HL-60/S4 treated with phorbol 12-myristate 13-acetate at 8.2 ng/mL for 4 days and 3 days (cell line): ENCODE measurements at regions not wholly inside any gene's neighbourhood (a gene's known extent, or its start where the extent isn't known, plus 50 kb on each side); places are given as distances from the start of the nearest gene placed in this dataset.
"Not testable (repeated sequence)": the region's sequence is repeated elsewhere in the genome, so short reads cannot be mapped to it uniquely, and the experiment has no call there.

Experiments used
- in situ Hi-C: fragments of 300-500 bp; cut with MboI; formaldehyde crosslinking; loops from 2 replicates; pipeline ENCODE4 v1.15.0; 2022; ENCODE audit warnings: low sequenced_read_pairs

DNA sequence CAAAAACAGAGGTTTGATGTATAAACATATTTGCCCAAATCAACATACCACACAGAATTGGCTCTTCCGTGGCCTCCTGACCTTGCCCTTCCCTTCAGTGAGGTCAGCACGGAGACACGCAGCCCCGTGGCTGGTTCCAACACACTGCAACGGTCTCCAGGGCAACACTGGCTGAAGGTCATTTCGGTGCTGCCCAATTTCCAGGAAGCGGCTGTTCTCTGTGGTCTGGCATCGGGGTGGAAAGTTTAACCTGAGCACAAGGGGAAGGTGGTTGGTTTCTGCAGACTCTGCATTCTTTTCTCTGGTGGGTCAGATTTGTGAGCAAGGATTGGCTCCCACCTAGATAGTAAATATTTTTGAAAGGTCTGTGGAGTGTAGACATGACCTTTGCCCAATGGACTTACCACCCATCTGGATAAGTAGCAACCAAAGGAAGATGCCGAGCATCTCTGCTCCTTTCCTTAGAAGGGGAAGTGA, 177.6 kb upstream of the PHACTR1 start:
- in situ Hi-C loops: no loop called here

DNA sequence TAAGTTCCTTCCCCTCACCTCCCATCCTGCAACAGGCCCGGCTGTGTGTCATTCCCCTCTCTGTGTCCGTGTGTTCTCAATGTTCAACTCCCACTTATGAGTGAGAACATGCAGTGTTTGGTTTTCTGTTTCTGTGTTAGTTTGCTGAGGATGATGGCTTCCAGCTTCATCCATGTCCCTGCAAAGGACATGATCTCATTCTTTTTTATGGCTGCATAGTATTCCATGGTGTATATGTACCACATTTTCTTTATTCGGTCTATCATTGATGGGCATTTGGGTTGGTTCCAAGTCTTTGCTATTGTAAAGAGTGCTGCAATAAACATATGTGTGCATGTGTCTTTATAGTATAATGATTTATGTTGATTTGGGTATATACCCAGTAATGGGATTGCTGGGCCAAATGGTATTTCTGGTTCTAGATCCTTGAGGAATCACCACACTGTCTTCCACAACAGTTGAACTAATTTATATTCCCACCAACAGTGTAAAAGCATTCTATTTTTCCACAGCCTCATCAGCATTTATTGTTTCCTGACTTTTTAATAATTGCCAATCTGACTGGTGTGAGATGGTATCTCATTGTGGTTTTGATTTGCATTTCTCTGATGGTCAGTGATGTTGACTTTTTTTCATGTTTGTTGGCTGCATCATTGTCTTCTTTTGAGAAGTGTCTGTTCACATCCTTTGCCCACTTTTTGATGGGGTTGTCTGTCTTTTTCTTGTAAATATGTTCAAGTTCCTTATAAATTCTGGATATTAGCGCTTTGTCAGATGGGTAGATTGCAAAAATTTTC, 174.1 kb upstream of the PHACTR1 start:
- in situ Hi-C loops: not testable (repeated sequence)

DNA sequence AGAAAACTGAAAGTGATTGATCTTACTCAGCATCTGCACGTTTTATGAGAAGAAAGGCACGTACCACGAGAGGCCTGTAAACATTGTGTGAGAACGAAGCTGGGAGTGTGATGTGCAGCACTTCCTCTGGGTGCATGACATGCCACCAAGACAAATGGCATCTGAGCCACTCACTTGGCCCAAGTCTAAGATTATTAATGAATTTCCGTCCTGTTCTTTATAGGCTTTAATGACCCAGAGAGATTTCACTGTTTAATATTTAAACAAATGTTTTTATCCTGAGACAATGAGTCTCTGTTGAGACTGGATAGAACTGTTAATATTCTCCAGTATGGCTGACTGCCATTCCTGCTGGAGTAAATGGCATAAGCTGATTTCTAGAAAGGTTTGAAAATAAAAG, 172.6 kb upstream of the PHACTR1 start:
- in situ Hi-C loops: no loop called here

DNA sequence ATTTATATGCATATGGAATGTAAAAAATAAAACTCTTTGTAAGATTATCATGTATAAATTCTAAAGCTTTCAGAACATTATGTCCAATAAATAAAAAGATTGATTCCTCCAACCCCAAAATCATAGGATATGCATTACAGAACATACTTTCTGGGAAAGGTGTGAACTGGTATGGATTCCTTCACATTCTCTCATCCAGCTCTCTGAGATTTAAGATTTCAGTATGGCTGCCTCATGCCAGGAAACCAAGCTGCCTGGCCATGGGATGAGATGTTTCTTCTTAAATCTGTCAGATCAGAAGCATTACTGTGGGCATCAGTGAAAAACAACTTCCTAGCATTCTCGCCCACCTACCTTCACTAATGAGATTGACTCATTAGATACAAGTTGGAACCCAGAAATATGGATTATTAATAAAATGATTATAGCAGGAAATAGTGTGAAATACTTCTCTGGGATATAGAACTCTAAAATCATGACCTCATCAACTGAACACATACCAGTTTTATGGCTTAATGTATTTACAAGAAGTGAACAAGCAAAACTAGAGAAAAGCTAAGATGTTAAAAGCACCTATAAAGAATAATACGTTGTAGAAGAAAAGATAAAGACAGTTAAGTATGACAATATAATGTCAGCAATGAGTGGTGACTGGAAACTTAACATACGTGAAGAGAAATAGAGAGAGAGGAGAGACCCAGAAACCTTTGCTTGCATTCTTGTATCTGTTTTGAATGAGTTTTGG, 171.6 kb upstream of the PHACTR1 start:
- in situ Hi-C loops: no loop called here

DNA sequence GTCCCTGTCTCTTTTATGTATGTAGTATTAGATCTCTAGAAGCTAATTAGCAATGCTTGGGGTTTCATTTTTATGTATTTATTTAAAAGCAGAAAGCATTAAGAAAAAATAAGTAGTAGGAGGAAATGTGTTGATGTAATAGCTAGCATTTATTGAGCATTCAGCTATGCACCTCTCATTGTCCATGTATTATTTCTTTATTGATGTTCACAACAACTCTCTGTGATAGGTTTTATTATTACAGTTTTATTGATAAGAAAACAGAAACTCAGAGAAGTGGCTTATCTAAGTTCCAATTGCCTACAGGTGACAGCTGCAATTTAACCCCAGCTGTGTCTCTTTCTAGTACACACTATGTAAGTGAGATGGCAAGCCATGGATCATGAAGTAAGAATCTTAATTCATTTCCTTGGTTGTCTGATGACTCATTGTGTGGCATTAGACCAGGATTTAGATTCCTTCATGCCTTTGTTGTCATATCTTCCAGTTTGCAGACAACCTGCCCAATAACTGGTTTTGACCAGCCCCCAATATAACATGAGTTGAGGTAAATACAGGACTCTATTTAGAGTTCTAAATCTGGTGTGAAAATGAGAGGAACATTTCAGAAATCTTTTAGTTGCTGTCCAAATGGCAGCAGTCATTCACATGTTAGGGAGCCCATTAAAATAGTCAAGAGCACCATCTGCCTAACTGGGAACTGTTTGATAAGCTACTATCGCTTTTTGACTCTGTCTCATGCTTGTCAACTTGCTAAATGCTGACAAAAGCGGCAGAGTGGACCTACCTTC, 170.8 kb upstream of the PHACTR1 start:
- in situ Hi-C loops: no loop called here

DNA sequence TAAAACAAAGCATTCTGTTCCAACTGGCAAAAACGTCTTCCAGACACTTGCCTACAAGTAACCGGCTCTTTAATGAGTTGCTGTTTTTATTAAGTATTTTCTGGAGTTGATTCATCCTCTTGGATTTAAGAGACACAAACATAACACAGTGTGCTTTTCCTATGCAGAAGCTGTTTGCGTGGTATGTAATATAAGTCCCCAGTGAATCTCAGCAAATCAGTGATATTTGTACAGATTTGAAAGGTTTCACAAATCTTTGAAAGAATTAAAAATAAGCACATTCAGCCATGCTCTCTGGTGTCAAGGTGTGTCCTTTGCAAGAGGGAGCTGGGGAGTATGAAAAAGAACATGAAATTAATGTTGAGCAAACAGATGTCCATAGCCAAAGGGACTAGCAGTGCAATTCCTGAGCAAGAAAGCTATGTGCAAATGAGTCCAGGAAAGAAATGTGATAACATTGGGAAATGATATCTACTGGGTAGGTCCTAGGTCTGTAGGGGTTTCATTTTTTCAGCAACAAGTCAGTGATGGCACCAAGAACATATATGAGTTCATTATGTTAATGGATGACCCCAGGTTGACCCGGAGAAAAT, 170.1 kb upstream of the PHACTR1 start:
- in situ Hi-C loops: no loop called here

DNA sequence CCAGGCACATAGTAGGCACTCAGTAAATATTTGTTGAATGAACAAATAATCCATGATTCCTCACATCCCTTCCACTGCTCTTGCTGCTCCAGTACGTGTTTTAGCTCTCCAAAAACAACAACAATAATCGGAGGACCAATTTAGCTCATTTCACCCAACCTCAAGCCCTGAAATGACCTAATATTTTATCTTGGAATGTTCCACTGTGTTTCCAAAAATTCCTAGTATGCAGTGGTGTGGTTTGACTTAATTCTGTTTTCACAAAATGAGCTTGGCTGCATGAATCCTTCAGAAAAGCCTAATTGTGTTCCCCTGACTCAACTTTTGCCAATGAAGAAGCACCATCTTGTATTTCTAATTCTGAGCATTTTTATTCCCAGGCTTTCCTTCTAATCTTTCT, 168.0 kb upstream of the PHACTR1 start:
- in situ Hi-C loops: no loop called here

DNA sequence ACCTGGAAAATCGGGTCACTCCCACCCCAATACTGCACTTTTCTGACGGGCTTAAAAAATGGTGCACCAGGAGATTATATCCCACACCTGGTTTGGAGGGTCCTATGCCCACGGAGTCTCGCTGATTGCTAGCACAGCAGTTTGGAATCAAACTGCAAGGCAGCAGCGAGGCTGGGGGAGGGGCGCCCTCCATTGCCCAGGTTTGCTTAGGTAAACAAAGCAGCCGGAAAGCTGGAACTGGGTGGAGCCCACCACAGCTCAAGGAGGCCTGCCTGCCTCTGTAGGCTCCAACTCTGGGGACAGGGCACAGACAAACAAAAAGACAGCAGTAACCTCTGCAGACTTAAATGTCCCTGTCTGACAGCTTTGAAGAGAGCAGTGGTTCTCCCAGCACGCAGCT, 167.1 kb upstream of the PHACTR1 start:
- in situ Hi-C loops: not testable (repeated sequence)

DNA sequence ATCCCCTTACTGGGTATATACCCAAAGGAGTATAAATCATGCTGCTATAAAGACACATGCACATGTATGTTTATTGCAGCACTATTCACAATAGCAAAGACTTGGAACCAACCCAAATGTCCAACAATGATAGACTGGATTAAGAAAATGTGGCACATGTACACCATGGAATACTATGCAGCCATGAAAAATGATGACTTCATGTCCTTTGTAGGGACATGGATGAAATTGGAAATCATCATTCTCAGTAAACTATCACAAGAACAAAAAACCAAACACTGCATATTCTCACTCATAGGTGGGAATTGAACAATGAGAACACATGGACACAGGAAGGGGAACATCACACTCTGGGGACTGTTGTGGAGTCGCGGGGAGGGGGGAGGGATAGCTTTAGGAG, 161.7 kb upstream of the PHACTR1 start:
- in situ Hi-C loops: not testable (repeated sequence)

DNA sequence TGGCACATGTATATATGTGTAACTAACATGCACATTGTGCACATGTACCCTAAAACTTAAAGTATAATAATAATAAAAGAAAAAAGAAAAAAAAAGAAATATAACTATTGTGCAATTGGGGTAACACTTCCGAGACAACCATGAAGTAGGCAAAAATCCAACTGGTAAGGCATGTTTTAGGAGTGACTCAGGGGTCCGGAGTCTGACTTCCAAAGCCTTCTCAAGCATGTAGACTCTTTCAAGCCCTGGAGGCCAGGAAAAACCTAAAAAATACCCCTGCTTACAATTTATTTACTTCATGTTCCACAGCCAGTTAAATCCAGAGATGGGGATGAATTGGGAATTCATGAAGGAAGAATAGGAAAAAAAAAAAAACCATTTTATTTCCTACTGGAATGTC, 161.3 kb upstream of the PHACTR1 start:
- in situ Hi-C loops: no loop called here

DNA sequence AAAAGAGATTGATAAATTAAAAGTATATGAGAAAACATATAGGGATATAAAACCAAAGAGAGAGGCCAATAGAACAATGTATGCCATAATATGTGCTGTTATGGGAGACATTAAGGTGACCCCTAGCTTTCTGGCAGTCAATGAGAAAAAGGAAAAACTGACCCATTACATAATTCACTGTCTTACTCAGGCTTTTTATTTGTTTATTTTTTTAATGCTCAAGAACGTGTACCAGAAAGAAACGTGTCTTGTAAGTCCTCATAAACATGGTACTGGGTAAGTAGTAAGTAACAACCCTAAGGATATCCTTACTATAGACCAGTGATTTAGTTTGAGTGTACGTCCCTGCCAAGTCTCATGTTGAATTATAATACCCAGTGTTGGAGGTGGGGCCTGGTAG, 160.8 kb upstream of the PHACTR1 start:
- in situ Hi-C loops: no loop called here

DNA sequence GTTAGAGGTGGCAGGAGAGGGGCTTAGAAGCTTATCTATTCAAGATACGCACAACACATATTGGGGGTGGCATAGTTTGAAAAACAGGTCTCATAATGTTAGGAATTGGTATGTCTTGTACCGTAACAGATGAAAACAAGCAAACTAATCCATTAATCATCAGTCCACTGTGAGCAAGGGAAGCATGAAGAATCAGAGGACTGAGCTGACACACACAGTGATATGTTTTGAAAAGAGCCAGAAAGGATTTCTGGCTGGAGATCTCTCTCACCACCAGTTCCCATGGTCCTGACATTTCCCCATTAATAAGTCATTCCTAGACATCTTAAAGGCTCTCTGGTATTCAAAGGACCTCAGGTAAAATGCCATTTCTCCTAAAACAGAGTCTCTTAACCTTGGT, 158.8 kb upstream of the PHACTR1 start:
- in situ Hi-C loops: no loop called here

DNA sequence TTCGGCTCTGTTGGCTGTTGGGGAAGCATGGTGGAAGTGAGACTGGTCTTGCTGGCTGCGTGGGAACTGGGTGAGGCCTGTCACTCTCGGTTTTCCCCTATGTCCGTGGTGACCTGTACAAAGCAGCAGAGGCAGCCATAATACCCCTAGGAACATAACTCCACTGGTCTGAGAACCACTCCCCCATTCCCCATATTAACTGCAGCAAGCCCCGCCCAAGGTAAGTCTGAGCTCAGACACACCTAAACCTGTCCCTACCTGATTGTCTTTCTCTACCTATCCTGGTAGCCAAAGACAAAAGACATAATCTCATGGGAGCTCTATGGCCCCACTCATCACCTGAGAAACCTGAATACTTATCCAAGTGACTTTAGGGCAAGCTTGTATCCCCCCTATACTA, 156.3 kb upstream of the PHACTR1 start:
- in situ Hi-C loops: no loop called here

DNA sequence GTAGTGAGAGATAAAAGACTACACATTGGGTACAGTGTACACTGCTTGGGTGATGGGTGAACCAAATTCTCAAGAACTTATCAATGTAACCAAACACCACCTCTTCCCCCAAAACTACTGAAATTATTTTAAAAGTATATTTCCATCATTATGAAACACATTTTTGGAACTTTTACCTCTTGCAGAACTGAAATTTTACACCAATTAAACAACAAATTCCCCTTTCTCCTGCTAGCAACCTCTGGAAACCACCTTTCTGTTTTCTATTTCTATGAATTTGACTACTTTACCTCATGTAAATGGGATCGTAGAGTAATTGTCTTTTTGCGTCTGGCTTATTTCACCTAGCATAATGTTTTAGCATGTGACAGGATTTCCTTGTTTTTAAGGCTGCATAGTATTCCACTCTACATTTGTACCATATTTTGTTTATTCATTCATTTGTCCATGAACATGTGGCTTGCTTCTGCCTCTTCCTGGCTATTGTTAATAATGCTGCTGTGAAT, 149.9 kb upstream of the PHACTR1 start:
- in situ Hi-C loops: no loop called here

DNA sequence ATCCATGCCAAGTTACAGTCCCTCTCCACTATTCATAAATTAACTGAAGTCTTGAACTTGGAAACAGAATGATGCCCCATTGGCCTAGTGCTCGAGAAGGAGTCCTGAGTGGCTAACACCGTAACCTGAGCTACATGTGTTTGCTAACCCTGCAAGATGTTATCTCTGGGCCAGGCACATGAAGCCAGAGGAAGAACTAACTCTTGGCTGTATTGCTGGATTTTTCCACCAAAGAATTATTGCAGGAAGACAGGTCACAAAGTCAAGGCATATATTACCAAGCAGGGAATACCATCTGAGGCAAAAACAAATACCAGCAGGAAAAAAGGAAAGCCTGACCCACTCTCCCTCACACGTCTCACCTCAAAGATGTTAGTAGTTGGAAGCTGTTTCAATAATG, 148.9 kb upstream of the PHACTR1 start:
- in situ Hi-C loops: no loop called here

DNA sequence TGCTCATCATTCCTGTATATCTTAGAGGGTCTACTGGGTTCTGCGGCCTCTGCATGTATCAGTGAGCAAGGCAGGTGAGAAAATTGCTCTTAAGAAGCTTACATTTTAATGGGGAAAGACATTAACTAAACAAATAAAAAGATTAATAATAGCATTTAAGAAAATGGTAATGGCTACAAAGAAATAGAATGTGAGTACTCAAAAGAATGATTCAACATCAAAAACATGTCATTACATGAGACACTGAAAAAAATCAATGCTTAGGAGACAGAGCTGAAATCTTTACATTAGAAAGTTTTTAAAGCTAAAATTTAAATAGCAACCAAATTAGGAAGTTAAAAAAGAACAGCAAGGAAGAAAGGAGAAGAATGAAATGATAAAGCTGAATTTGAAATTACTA, 146.9 kb upstream of the PHACTR1 start:
- in situ Hi-C loops: no loop called here

DNA sequence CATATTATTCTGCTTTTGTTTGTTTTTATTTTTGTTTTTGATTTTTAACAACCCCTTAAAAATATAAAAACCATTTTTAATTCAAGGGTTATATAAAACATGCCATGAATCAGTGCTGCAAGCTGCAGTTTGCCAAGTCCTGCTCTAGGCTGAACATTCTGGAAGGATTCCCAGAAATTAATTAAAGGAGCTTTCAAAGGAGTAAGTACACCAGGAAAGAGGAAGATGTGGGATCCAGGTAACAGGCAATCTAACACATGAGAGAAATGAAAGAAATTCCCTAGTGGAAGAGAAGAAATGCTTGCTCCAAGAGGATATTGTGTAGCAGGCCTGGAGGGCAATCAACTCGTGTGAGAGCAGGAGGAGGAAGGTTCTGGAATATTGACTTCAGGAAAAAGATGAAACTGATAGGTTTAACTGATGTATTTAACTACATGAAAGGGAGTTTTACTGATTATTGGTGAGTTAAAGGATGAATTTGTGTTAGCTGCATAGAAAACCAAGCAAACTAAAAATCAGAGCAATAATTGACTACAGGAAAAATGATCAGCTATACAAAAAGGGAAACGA, 146.0 kb upstream of the PHACTR1 start:
- in situ Hi-C loops: no loop called here

DNA sequence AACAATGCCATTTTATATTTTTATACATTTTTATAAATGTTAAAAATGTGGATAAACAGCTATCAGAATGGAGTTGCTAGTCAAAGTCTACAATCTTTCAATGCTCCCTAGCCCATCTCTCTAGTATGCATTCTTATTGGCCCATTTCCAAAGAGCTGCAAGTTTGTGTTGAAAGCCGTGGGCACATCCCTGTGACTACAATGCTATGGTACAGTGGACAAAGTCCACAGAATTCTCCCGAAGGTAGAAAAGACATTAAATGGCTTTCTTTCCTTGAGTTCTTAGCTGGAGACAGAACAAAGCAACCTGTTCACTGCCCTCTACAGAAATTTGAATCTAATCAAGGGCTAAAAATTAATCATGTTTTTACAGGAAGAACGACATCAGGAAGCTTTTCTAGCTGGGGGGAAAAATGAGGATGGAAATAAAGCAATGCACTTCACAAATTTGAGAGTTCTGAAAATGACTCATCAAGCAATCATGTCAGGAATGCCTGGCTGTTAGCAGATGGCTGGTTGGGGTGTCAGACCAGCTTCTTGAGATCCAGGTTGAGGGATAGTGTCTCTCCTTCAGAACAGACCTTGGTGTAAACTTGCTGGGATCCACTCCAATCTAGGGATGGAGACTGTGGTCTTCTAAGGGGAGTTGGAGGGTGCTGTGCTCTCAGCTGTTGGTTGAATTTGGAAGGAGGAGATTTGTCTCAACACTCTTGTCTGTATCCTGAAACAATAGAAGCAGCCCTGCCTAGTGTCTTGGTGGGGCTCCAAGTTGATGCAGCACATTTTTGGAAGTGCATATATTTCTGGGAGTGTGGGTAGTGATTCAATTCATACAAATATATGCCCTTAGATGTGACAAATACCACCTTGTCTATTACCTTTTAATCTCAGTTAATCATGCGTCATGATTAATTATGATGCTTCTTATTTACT, 143.4 kb upstream of the PHACTR1 start:
- in situ Hi-C loops: no loop called here

DNA sequence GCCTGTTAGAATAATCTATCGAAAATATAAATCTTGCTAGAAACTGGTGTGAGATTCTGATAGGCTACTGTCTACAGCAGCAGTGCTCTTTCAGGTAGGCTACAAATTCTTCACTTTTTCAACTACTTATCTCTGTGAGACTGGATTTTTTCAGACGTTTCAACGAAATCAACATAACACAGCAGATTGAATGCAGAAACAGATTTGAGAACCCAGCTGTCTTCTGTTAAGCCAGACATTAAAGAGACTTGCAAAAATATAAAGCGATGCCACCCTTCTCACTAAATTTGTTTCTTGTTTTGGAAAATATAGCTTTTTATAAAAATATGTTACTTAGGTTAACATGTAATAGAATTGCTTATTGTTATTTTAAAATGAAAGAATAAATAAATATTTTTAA, 140.6 kb upstream of the PHACTR1 start:
- in situ Hi-C loops: no loop called here

DNA sequence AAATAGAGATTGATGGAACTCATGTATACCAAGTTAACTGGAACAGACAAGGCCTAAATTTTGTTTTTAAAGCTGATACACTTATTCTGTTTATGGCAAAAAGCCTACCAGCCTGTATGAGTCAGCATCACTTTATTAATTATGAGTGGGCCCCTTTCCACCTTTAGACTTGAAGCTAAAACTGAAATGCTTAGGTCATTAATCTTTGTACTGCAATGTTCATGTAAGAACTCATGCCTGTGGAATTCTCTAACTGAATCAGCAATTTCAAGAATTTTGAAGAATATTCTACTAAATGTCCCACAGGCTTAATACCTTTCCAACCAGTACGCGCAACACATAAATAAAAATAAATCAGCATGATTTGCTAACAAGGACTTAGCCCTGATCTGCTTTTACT, 140.2 kb upstream of the PHACTR1 start:
- in situ Hi-C loops: no loop called here
